H9 (cell line): ENCODE measurements at regions not wholly inside any gene's neighbourhood (a gene's known extent, or its start where the extent isn't known, plus 50 kb on each side); places are given as distances from the start of the nearest gene placed in this dataset.

Experiments used
- DNase-seq: peaks from one replicate; pipeline ENCODE4 v3.0.0-alpha.2; 2017
- H2AFZ ChIP-seq: one replicate; pipeline ENCODE4 v1.6.1; 2013; ENCODE audit warnings: mild to moderate bottlenecking, low read length, control low read depth, moderate library complexity
- H2AK5ac ChIP-seq: 2 replicates; pipeline ENCODE4 v1.6.1; 2013; ENCODE audit warnings: low read length, control low read depth, mixed read lengths; ENCODE audit not compliant: insufficient read length
- H2BK120ac ChIP-seq: one replicate; pipeline ENCODE4 v1.6.1; 2013; ENCODE audit warnings: low read depth, mild to moderate bottlenecking, low read length, control low read depth, inconsistent platforms; ENCODE audit not compliant: poor library complexity, severe bottlenecking
- H2BK12ac ChIP-seq: 2 replicates; pipeline ENCODE4 v1.6.1; 2013; ENCODE audit warnings: low read length, control low read depth, mixed read lengths, low read depth; ENCODE audit not compliant: insufficient read length
- H2BK15ac ChIP-seq: 2 replicates; pipeline ENCODE4 v1.6.1; 2013; ENCODE audit warnings: low read depth, low read length, control low read depth
- H2BK20ac ChIP-seq: one replicate; pipeline ENCODE4 v1.6.1; 2013; ENCODE audit warnings: low read depth, mild to moderate bottlenecking, low read length, control low read depth, inconsistent platforms; ENCODE audit not compliant: poor library complexity, severe bottlenecking
- H2BK5ac ChIP-seq: 2 replicates; pipeline ENCODE4 v1.6.1; 2013; ENCODE audit warnings: low read length, control low read depth, mixed read lengths; ENCODE audit not compliant: insufficient read length
- H3K14ac ChIP-seq: 2 replicates; pipeline ENCODE4 v1.6.1; 2013; ENCODE audit warnings: low read length, control low read depth; ENCODE audit not compliant: insufficient read depth
- H3K18ac ChIP-seq: 2 replicates; pipeline ENCODE4 v1.6.1; 2013; ENCODE audit warnings: low read depth, mild to moderate bottlenecking, mixed read lengths, low read length, control low read depth; ENCODE audit not compliant: insufficient read length
- H3K23ac ChIP-seq: 2 replicates; pipeline ENCODE4 v1.6.1; 2013; ENCODE audit warnings: low read length, control low read depth, mixed read lengths, low read depth; ENCODE audit not compliant: insufficient read length
- H3K23me2 ChIP-seq: 2 replicates; pipeline ENCODE4 v1.6.1; 2013; ENCODE audit warnings: low read depth, mild to moderate bottlenecking, mixed read lengths, low read length, control low read depth; ENCODE audit not compliant: insufficient read length, poor library complexity, severe bottlenecking
- H3K27ac ChIP-seq: 2 replicates; pipeline ENCODE4 v1.5.1; 2013; ENCODE audit warnings: low read length, control low read depth, mixed read lengths, low read depth; ENCODE audit not compliant: insufficient read length
- H3K27me3 ChIP-seq: 2 replicates; pipeline ENCODE4 v1.6.1; 2013; ENCODE audit warnings: low read length, control low read depth, inconsistent platforms; ENCODE audit not compliant: insufficient read depth
- H3K4ac ChIP-seq: 2 replicates; pipeline ENCODE4 v1.6.1; 2013; ENCODE audit warnings: low read depth, mild to moderate bottlenecking, control low read depth, inconsistent platforms, low read length, moderate library complexity
- H3K4me1 ChIP-seq: 2 replicates; pipeline ENCODE4 v1.6.1; 2013; ENCODE audit warnings: low read length, control low read depth, inconsistent platforms; ENCODE audit not compliant: insufficient read depth
- H3K4me2 ChIP-seq: 2 replicates; pipeline ENCODE4 v1.6.1; 2013; ENCODE audit warnings: low read length, control low read depth, mixed read lengths; ENCODE audit not compliant: insufficient read length, insufficient read depth
- H3K56ac ChIP-seq: 2 replicates; pipeline ENCODE4 v1.6.1; 2013; ENCODE audit warnings: low read depth, mild to moderate bottlenecking, mixed read lengths, low read length, control low read depth; ENCODE audit not compliant: insufficient read length
- H3K79me1 ChIP-seq: 2 replicates; pipeline ENCODE4 v1.6.1; 2013; ENCODE audit warnings: low read depth, mild to moderate bottlenecking, moderate library complexity, low read length, control low read depth, inconsistent platforms; ENCODE audit not compliant: insufficient read depth, poor library complexity, severe bottlenecking
- H3K79me2 ChIP-seq: 2 replicates; pipeline ENCODE4 v1.6.1; 2013; ENCODE audit warnings: low read length, control low read depth, inconsistent platforms; ENCODE audit not compliant: insufficient read depth
- H3K9ac ChIP-seq: 2 replicates; pipeline ENCODE4 v1.6.1; 2013; ENCODE audit warnings: low read length, control low read depth, mixed read lengths; ENCODE audit not compliant: insufficient read length; ENCODE audit errors: extremely low read depth
- H3K9me3 ChIP-seq: one replicate; pipeline ENCODE4 v1.6.1; 2013; ENCODE audit warnings: low read depth, low read length, inconsistent platforms; ENCODE audit not compliant: control insufficient read depth
- H3T11ph ChIP-seq: one replicate; pipeline ENCODE4 v1.6.1; 2013; ENCODE audit warnings: mild to moderate bottlenecking, low read length, control low read depth, inconsistent platforms
- H4K20me1 ChIP-seq: one replicate; pipeline ENCODE4 v1.6.1; 2013; ENCODE audit not compliant: control insufficient read depth, insufficient read length, insufficient read depth
- H4K5ac ChIP-seq: 2 replicates; pipeline ENCODE4 v1.6.1; 2013; ENCODE audit warnings: low read depth, mild to moderate bottlenecking, mixed read lengths, low read length, control low read depth; ENCODE audit not compliant: insufficient read length
- H4K8ac ChIP-seq: replicated peaks from 2 replicates; pipeline ENCODE4 v1.6.1; 2013; ENCODE audit warnings: low read length, control low read depth, mixed read lengths, low read depth; ENCODE audit not compliant: insufficient read length
- H4K91ac ChIP-seq: 2 replicates; pipeline ENCODE4 v1.6.1; 2013; ENCODE audit warnings: low read depth, mild to moderate bottlenecking, moderate library complexity, mixed read lengths, low read length, control low read depth; ENCODE audit not compliant: insufficient read length
- H3K27ac Mint-ChIP-seq, 3 experiments: 2 replicates in 2 of 3; 3 replicates in 1 of 3; pipeline ENCODE4 v1.8.0; 2020 to 2021; ENCODE audit warnings: mixed read lengths in 3 of 3, mild to moderate bottlenecking in 1 of 3, moderate library complexity in 1 of 3
- H3K27me3 Mint-ChIP-seq: 2 replicates; pipeline ENCODE4 v1.8.0; 2021; ENCODE audit warnings: low read depth, mild to moderate bottlenecking, moderate library complexity, mixed read lengths
- H3K36me3 Mint-ChIP-seq, 3 experiments: 2 replicates in 2 of 3; 3 replicates in 1 of 3; pipeline ENCODE4 v1.8.0; 2020 to 2021; ENCODE audit warnings: low read depth in 3 of 3, mixed read lengths in 3 of 3; ENCODE audit not compliant: insufficient read depth in 1 of 3
- H3K4me1 Mint-ChIP-seq, 2 experiments: 2 replicates each; pipeline ENCODE4 v1.8.0; 2020; ENCODE audit warnings: mixed read lengths in 2 of 2
- H3K4me3 Mint-ChIP-seq, 2 experiments: 2 replicates in 1 of 2; 3 replicates in 1 of 2; pipeline ENCODE4 v1.8.0; 2020 to 2021; ENCODE audit warnings: mild to moderate bottlenecking in 2 of 2, mixed read lengths in 2 of 2, moderate library complexity in 1 of 2
- H3K9me3 Mint-ChIP-seq, 2 experiments: 2 replicates in 1 of 2; 3 replicates in 1 of 2; pipeline ENCODE4 v1.8.0; 2020; ENCODE audit warnings: mild to moderate bottlenecking in 2 of 2, mixed read lengths in 2 of 2, moderate library complexity in 1 of 2
- WGBS: extraction: QIAGEN DNeasy Blood & Tissue Kit; methylation state at CpG from one replicate; pipeline ENCODE4 v1.1.7; 2013; ENCODE audit warnings: missing lambda C conversion rate, low lambda C conversion rate, mixed read lengths; ENCODE audit not compliant: insufficient read length; ENCODE audit errors: extremely low coverage; 5-methylcytosine and 5-hydroxymethylcytosine counted together
- TF ChIP-seq, protein P1 (sequence below): fragments of 200-600 bp; sonication (generic); conservative IDR thresholded peaks from 3 replicates; pipeline ENCODE4 v1.8.0; 2021; ENCODE audit warnings: antibody characterized with exemption, mild to moderate bottlenecking

DNA sequence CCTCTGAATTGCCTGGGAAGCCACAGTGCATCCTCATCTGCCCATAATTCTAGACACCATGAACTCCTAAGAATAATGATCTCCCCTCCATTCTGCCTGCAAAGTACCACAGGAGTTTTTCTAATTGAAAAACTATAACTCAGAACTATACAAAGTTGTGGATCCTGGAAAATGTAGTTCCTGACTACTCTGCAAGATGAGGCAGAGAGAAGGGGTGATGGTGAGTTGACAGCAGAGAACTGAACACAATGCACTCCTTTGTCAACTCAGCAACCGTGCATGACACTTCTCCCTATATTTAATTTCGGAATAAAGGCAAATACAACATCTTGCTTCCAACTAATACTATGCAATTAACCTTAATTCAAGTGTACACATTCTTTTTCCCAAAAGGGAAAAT is 471.1 kb upstream of the FAM98A start:
- no peak overlapping the region for H4K8ac ChIP-seq
- no peak overlapping the region for H3T11ph ChIP-seq
- TF ChIP-seq, protein P1, sequence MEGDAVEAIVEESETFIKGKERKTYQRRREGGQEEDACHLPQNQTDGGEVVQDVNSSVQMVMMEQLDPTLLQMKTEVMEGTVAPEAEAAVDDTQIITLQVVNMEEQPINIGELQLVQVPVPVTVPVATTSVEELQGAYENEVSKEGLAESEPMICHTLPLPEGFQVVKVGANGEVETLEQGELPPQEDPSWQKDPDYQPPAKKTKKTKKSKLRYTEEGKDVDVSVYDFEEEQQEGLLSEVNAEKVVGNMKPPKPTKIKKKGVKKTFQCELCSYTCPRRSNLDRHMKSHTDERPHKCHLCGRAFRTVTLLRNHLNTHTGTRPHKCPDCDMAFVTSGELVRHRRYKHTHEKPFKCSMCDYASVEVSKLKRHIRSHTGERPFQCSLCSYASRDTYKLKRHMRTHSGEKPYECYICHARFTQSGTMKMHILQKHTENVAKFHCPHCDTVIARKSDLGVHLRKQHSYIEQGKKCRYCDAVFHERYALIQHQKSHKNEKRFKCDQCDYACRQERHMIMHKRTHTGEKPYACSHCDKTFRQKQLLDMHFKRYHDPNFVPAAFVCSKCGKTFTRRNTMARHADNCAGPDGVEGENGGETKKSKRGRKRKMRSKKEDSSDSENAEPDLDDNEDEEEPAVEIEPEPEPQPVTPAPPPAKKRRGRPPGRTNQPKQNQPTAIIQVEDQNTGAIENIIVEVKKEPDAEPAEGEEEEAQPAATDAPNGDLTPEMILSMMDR = no peak
- no peak overlapping the region for H3K9ac ChIP-seq
- H3K27ac ChIP-seq = no peak overlapping the region
- Mint-ChIP-seq H3K4me3 (no peak overlapping the region), H3K27ac (no peak overlapping the region), H3K36me3 (peaks cover 0 to 13% (median 2%) of the 10 kb centered on the region in 3 experiments; a peak in 5 of 7 replicates), H3K9me3 (peaks cover 12 to 18% of the 10 kb centered on the region in 2 experiments; a peak in 4 of 5 replicates), H3K4me1 (no peaks in the 10 kb centered on the region), H3K27me3 (no peaks in the 10 kb centered on the region)
- no CpG with 5 or more reads among the region's 2 CpGs for WGBS
- H2BK5ac ChIP-seq = no peak overlapping the region
- no peaks in the 10 kb centered on the region for H3K79me1 ChIP-seq
- no peaks in the 10 kb centered on the region for H3K27me3 ChIP-seq
- H4K5ac ChIP-seq = no peak overlapping the region
- no peaks in the 10 kb centered on the region for H3K4me1 ChIP-seq
- H3K4ac ChIP-seq = no peak overlapping the region
- no peak overlapping the region for H2AFZ ChIP-seq
- H3K23ac ChIP-seq = no peak overlapping the region
- no peak overlapping the region for H3K4me2 ChIP-seq
- H3K56ac ChIP-seq = no peak overlapping the region
- no peaks in the 10 kb centered on the region for H3K23me2 ChIP-seq
- no peak overlapping the region for H3K18ac ChIP-seq
- no peaks in the 10 kb centered on the region for H4K20me1 ChIP-seq
- no peak overlapping the region for H2BK120ac ChIP-seq
- no peaks in the 10 kb centered on the region for H3K79me2 ChIP-seq
- H2BK20ac ChIP-seq = no peak overlapping the region
- H2BK15ac ChIP-seq = no peak overlapping the region
- no peak overlapping the region for H3K14ac ChIP-seq
- DNase-seq = no peak
- H2AK5ac ChIP-seq = no peak overlapping the region
- no peaks in the 10 kb centered on the region for H3K9me3 ChIP-seq
- H2BK12ac ChIP-seq = no peak overlapping the region
- H4K91ac ChIP-seq = no peak overlapping the region
